CD4-positive, alpha-beta T cell treated with Interleukin-15 for 4 hours (primary cell): ENCODE measurements at regions not wholly inside any gene's neighbourhood (a gene's known extent, or its start where the extent isn't known, plus 50 kb on each side); places are given as distances from the start of the nearest gene placed in this dataset.
"Not testable (repeated sequence)": the region's sequence is repeated elsewhere in the genome, so short reads cannot be mapped to it uniquely, and the experiment has no call there.

Source experiments
- DNase-seq: peaks from one replicate; pipeline ENCODE4 v3.0.0-alpha.2; 2020; ENCODE audit warnings: low spot score

DNA sequence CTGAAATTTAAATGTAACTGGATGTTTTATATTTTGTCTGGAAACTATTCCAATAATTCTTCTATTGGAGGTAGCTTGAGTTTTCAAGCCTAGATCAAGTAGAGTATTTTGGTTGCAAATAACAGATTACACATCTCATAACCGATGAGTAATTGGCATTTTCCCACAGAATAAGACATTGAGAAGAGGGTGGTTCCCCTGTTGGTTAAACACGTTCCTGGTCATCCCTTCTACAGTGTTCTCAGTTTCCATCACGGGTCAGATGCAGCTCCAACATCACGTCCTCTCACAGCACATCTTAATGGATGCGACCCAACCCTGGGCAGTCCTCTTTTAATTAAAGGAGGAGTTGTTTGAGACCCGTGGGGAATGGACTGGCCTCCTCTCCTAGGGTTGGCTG is 149.0 kb upstream of the ZNF516 start:
- no peak for DNase-seq

DNA sequence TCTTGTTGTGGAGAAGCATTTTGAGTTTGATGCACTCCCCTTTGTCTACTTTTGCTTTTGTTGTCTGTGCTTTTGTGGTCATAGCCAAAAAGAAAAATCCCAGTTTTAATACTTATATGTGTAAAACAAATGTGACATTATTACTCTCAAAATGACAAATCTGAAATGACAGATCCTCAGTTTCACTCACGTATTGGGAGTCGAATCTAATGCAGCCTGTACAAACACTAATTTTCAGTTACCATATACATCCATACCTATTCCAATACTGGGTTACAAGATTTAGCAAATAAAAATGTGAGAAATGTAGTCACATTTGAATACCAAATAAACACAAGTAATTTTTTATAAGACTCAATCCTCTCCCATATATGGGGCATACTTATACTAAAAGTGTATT is 148.2 kb upstream of the ZNF516 start:
- DNase-seq = no peak

DNA sequence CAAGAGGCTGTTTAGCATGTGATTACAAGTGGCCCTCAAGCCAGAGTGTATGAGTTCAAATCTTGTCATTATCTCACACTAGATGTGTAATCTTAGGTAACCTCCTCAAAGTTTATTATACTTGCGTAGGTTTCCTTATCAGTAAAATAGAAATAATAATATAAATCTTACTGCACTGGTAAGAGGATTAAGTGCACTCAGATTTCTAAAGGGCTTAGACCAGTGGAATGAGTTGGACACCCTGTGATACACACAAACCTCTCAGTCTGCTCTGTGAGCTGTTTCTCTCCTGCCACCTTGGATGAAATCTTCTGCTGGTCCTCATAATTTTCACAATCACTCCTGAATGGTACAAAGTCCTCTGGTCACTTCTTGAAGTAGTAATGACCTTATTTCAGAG is 145.4 kb upstream of the ZNF516 start:
- DNase-seq = no peak

DNA sequence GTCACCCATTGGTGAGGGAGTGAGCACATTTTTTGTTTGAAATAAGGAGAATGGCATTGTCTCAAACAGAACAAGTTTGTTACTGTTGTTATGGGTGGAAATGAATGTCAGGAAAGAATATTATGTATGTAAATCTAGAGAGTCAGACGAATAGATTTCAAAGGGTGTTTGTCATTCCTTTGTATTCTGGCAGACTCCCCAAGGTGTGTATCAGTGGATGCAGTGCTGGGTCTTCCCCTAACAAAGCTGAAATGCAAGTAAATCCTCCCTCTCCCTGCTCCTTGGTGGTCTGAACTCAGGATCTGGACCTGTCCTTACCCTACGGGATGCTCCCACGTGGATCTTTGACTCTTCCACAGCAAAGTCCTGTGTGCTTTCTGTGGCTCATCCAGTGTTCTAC is 139.5 kb upstream of the ZNF516 start:
- DNase-seq = no peak

DNA sequence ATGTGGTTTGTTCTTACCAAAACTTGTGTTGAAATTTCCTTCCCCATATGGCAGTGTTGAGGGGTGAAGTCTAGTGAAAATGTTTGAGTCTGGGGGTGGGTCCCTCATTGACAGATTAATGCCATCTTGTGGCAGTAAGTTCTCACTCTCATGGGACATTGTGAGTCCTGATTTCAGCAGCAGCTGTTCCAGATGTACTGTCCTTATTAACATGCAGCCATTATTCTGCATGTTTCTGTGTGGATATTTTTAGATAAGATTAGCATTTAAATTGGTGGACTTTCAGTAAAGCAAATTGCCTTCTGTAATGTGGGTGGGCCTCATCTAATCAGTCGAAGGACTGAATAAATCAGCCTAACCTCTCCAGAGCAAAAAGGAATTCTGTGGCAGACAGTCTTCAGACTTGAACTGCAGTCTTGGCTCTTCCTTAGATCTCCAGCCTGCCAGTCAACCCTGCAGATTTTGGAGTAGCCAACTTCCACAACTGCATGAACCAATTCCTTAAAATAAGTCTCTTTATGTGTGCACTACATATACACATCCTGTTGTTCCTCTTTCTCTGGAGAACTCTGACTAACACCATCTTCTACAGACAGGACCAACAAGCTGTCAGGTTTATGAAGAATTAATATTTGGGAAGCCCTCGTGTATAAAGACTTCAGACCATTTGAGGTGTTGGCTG is 138.7 kb upstream of the ZNF516 start:
- no peak for DNase-seq

DNA sequence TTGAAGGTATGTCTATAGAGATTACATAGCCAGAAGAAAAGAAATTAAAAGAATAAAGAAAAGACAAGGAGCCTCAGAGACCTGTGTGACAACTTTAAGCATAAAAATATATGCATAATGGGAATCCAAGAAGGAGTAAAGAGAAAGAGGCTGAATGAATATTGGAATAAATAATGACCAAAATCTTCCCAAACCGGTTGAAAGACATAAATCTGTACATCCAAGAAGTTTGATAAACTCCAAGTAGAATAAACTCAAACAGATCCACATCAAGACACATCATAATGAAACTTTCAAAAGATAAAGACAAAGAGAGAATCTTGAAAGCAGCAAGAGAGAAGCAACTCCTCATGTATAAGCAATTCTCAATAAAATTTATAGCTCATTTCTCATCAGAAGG is 132.4 kb upstream of the ZNF516 start:
- DNase-seq = no peak

DNA sequence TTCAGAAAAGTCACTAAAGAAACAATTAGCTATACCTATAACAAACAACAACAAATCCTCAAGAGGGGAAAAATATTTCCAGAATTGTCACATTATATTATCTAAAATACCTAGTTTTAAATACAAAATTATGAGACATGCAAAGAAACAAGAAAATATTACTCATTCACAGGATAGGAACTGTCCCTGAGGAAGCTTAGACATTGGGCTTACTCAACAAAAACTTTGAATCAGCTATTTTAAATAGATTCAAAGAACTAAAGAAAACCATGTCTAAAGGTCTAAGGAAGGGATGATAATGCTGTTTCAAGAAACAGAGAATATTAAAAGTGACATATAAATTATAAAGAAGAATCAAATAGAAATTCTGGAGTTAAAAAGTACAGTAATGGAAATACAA is 131.9 kb upstream of the ZNF516 start:
- no peak for DNase-seq

DNA sequence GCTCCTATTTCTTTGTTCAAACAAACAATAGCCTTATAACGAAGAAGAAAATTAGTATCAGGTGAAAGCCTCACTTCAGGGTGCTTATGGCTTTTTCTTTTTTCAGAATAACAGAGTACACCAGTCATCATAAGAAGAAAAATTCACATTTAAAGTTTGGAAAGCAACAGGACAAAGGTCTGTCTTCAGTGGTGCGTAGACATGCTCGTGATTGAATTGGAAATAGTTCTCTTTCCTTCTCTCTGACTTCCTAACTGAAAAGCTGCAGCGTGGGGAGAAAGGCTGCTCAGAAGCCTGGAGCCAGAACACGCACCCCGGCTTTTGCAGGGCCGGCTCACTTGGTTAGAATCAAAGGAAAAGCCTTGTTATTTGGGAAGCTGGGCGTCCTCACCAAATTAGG is 127.6 kb upstream of the ZNF516 start:
- no peak for DNase-seq

DNA sequence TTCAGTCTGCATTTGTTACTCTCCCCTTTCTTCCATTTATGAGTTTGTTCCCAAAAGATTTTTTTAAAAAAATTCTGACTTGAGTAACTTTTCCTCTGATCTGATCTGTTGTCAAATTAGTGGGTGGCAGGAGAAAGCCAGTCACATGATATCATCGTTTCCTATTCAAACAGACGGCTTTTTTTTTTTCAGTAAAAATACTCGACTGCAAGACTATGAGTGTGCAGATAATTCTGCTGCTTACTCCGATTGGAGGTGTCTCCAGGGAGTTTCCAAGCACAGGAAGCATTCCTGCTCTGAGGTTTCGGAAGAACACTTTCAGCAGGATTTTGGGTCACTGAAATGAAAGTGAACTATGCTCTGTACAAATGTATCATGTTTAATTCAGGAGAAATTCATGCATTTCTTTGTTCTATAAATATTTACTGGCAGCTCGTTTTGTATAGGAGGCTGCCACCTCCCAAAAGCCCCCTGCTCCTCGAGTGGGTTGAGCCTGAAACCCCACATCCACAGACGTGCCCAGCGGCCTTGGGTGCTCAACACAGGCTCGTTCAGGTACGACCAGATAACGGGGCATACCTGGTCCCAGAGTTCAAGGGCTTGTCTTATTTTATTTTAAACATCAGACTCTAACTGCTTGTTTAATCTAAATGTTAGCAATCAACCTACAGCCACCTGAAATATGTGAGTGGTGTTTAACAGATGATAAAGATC is 126.9 kb upstream of the ZNF516 start:
- DNase-seq = no peak

DNA sequence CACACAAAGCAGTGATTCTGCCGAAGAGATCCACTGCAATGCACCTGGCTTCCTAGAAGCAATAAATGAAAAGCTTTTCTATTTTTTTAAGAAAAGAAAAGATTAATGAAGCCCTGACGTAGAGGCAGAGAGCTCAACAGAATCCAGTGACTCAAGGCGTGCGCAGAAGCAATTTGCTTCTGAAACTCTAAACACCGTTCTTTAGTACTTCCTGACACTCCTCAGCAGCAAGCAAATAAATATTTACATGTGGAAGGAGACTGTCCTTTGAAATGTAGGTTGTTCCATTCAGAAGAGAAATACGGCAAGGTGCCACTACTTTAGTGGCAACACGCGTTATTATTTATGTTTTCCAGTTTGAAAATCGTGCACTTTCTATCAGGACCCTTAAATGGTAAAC is 126.2 kb upstream of the ZNF516 start:
- no peak for DNase-seq

DNA sequence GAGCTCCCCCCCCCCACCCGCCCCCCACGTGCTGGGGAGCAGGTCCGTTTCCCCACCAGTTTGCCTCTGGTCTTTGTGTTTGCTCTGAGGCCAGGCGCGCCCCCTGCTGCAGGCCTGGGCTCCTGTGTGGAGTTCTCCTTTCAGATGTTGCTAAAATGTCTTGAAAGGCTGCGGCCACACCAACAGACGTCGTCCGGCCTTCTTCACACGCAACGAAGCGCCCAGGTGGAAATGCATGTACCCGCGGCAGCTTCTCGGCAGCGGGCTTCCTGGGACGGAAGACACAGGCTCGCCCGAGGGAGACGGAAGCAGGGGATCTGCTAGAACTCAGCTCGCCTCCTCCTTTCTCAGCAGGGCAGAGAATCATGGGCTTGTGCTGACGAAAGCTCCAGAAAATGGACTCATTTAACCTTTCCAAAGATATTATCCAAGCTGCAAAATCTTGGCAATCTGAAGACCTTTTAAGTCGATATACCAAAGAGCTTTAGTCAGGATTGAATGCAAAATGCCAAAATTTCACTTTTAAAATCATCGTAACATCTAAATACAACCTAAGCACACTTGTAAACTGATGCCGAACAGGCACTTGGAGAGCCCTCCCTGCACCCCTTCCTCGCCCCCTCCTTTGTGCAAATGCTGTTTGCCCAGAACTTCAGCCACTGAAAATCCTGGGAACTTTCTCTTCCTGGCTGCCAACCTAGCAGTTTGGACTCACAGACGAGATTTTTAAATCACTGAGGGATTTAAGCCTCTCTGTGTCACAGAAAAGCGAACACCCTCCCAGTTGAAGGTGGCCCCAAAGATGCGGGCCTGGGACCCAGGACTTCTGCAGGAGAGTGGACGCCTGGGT is 125.5 kb upstream of the ZNF516 start:
- DNase-seq = peak; percentile 7

DNA sequence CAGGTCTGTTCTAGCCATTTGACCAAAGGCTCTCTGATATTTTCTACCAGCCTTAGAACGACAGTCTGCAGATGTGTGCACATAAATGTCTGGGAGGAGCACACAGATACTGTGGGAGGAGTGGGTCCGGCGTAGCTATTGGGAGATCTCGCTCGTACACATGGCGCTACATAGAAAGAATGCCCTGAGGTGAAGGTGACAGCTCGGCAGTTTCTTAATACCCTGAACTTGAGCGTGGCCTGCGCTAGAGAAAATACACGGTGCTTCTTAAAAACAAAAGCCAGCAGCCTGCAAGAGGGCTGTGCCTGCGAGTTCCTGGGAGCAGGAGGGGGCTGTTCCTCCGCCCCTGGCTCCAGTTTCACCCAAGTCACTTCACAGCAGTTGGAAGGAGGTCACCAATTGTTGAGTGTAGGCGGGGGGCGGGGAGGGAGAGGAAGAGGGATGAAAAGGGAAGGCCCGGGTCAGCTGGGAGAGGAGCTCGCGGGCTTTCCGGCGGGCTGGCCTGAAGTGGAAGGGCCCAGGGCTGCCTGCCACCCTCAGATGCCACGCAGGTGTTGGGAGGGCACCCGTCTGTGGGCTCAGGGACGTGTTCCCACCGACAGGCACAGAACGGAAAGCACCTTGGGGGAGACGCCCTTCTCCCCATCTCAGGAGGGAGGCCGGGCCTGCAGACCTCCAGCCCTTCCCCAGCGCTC is 124.7 kb upstream of the ZNF516 start:
- no peak for DNase-seq

DNA sequence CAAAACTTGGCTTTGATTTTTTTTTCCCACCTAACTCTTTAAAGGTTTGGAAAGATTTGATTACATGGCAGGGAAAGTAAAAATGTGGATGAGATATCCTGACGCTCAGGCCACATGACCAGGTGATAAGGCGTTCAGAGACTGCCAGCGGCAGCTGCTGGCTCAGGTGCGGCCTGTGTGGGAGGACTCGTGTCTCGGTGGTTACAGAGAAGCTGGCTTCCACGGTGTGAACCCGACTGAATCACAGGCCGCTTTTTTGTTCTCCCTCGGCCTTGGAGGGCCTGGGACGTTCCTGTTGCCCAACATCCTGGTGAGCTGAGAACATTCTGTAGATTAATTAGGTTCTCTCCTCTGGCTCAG is 124.2 kb upstream of the ZNF516 start:
- no peak for DNase-seq

DNA sequence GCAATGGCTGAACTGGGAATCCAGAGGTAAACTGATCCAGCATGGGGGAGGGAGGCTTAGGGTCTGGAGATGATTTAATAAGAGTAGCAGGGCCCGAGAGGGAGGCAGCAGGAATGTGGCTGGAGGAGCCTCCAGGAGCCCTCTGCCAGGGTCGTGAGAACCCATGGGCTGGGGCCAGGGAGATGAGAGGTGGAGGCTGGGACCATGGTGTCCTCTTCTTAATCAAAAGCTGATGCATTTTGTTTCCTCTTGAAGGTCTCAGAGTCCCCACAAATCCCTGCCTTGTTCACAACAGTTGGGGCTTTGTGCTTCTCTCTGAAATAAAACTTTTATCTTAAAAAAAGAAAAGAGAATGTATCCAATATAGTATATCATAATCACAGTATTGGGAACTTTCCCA is 123.7 kb upstream of the ZNF516 start:
- no peak for DNase-seq

DNA sequence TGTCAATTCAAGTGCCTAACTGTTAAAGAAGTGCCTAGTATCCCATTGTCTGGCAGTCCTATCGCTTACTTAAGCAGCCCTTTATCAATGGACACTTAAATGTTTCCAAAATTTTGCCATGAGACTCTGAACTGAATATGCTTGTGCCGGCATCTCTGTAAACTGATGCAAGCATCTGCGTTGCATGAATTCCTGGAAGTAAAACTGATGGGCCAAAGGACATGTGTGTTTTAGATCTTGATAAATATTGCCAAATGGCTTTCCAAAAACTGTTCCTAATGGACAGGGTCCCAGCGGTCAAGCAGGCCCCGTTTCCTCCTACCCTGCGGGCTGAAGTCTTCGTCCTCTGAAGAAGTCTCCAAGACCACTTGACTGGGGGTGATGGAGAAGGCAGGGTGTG is 121.3 kb upstream of the ZNF516 start:
- DNase-seq = no peak

DNA sequence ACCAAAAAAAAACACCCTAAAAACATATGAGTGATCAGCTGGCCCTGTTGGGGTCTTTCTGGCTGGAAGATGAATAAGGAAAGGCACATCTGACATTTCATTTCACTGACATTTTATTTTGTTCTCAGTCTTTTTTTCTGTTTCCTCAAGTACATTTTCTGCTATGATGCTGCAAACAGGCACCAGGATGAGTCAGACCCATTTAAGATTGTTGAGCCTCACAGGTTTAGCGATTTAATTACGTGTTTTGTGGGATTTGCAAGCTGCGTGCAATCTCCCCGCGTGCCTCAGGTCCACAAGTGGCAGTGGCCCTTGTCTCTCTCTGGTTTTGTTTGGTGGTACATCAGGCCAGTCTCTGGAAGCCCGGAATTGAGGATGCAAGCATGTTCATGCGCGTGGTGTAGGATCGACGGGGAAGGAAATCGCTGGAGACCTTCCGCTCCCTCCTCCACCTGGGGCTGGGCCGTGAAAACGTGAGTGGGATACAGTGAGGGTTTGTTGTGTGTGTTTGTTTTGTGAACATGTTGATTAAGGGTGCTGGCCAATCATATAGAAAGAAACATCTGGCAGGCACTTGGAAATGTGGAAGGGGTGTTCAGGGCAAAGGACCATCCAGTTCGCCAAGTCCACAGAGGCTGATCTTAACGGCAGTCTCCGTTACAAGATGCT is 120.2 kb upstream of the ZNF516 start:
- no peak for DNase-seq

DNA sequence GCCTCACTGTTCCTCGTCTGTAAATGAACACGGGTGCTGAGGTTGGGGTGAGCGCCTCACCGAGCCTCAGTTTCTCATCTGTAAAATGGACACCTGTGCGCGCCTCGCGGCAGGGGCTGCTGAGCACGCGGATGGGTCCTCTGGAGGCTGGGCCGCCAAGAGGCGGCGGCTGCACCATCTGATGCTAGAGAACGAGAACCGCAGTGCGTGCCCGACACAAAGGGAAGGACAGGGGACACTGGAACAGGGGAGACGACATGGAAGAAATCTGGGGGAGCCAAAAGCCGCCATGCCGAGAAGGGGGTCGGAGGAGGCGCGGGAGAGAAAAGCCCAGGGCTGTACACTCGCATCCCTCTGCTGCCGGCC is 118.7 kb upstream of the ZNF516 start:
- no peak for DNase-seq

DNA sequence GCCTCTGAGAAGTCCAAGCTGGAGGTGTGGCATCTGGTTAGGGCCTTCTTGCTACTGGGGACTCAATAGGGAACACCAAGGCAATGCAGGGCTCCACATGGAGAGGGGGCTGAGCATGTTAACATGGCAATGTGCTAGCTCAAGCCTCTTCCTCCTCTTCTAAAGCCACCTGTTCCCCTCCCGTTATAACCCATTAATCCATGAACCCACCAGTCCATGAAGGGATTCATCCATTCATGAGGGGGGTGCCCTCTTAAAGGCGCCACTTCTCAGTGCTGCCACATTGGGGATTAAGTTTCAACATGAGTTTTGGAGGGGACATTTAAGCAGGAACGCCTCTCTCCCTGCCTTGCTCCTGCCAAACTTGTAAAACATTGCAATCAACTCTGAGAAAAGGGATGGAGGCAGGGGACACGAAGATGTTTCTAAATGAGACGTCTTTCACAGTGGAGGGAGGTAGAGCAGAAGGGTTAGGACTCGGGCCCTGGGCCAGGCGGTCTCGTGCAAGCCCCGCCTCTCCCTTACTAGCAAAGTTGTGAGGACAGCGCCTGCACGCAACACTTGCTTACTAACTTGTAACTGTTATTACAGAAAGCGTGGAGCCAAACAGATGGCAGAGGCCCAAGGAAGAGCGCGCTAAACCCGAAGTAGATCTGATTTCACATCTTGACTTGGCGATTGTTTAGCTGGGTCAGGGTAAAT is 118.2 kb upstream of the ZNF516 start:
- no peak for DNase-seq

DNA sequence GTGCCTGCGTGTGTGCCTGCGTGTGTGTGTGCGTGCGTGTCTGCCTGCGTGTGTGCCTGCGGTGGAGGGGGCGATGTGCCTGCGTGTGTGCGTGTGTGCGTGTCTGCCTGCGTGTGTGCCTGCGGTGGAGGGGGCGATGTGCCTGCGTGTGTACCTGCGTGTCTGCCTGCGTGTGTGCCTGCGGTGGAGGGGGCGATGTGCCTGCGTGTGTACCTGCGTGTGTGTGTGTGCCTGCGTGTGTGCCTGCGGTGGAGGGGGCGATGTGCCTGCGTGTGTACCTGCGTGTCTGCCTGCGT is 116.7 kb upstream of the ZNF516 start:
- not testable (repeated sequence) for DNase-seq

DNA sequence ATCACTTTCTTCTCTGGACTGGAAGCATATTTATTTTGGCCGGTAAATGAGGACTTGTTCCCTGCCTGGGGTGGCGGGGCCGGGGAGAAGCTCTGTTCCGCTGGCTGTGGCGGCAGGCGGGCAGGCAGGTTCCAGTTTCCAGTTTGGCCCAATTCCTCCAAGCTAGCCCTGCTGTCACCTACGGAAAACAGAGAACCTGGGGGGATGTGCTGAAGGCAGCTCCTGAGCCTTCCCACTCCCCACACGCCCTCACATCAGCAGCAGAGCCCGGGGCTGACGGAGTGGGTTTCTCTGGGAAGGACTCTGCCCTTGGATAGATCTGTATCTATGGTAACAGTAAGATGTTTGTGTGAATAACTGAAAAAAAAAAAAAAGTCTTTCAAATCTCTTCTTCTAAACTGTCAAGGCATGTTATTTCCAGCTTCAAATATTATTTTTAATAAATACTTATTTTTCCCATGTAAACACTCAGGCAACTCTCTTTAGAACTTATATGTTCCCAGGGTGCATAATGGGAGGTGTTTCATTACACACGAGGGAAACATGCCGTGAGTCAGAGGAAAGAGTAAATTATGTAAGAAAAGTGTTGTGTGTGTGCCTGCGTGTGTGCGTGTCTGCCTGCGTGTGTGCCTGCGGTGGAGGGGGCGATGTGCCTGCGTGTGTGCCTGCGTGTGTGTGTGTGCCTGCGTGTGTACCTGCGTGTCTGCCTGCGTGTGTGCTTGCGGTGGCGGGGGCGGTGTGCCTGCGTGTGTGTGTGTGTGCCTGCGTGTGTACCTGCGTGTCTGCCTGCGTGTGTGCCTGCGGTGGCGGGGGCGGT is 116.1 kb upstream of the ZNF516 start:
- no peak for DNase-seq

DNA sequence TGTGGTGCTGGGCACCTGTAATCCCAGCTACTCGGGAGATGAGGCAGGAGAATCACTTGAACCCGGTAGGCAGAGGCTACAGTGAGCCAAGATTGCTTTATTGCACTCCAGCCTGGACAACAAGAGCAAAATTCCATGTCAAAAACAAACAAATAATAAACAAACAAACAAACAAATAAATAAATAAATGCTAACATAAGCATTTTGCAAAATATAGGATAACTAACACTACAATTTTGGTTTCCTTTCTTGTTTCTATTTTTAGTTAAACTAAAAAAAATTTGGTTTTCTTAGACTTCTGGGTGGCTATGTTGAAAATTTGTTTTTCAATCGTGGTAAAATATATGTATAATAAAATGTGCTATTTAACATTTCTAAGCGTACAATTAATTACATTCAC is 115.0 kb upstream of the ZNF516 start:
- no peak for DNase-seq
